Stomach (tissue), 4 donors: ENCODE measurements at regions not wholly inside any gene's neighbourhood (a gene's known extent, or its start where the extent isn't known, plus 50 kb on each side); places are given as distances from the start of the nearest gene placed in this dataset.

Source experiments
- CTCF ChIP-seq, 7 experiments: fragments of 450-650 bp in 4 of 7; fragments of 200-600 bp in 3 of 7; sonication (generic) in 3 of 7; IDR thresholded peaks; one replicate each; pipeline ENCODE4 v1.5.1; 2016 to 2019; ENCODE audit warnings: antibody characterized with exemption in 7 of 7, control low read depth in 2 of 7, mild to moderate bottlenecking in 1 of 7
- EP300 ChIP-seq: sonication (generic); formaldehyde crosslinking; IDR thresholded peaks from one replicate; pipeline ENCODE4 v1.6.1; 2017; ENCODE audit warnings: antibody characterized with exemption
- POLR2A ChIP-seq, 4 donors: fragments of 450-650 bp; IDR thresholded peaks; one replicate each; pipeline ENCODE4 v1.6.1; 2016; ENCODE audit warnings: antibody characterized with exemption in 4 of 4, control low read depth in 2 of 4, mild to moderate bottlenecking in 1 of 4, moderate library complexity in 1 of 4

- TF ChIP-seq EP300 (no peak), CTCF (IDR thresholded peaks at IDR 0.05) (no peak), POLR2A (IDR thresholded peaks at IDR 0.05) (no peak)
Observed at GRCh38 chr3:96319166-96319565, 495.2 kb upstream of the EPHA6 start.
